Esophagus muscularis mucosa (tissue), 3 donors: ENCODE measurements at regions not wholly inside any gene's neighbourhood (a gene's known extent, or its start where the extent isn't known, plus 50 kb on each side); places are given as distances from the start of the nearest gene placed in this dataset.

Experiments used
- CTCF ChIP-seq, 3 experiments: fragments of 200-600 bp in 2 of 3; fragments of 450-650 bp in 1 of 3; sonication (generic) in 2 of 3; IDR thresholded peaks; one replicate each; pipeline ENCODE4 v1.5.1; 2017 to 2019; ENCODE audit warnings: antibody characterized with exemption in 3 of 3, mild to moderate bottlenecking in 2 of 3, moderate library complexity in 1 of 3
- POLR2A ChIP-seq: fragments of 450-650 bp; IDR thresholded peaks from one replicate; pipeline ENCODE4 v1.6.1; 2017; ENCODE audit warnings: antibody characterized with exemption, moderate library complexity, mild to moderate bottlenecking, low read depth

- TF ChIP-seq CTCF (IDR thresholded peaks at IDR 0.05) (no peak), POLR2A (no peak)
These were observed 97.2 kb upstream of the MSX1 start for GRCh38 chr4:4762300-4762699.
